ENCODE measurements at regions not wholly inside any gene's neighbourhood (a gene's known extent, or its start where the extent isn't known, plus 50 kb on each side); places are given as distances from the start of the nearest gene placed in this dataset.
"Not testable (repeated sequence)": the region's sequence is repeated elsewhere in the genome, so short reads cannot be mapped to it uniquely, and the experiment has no call there.

GRCh38 chr9:7560669-7561305 lies 238.8 kb downstream of the DMAC1 start:
- DNase-seq (ENCODE audit: low read depth) = no peak
- no peak overlapping the region for H3K4me3 ChIP-seq (ENCODE audit: low read depth, low read length)
- TF ChIP-seq CTCF (IDR thresholded peaks at IDR 0.05; ENCODE audit: insufficient read depth, low read depth, low read length, missing control alignments) = no peak

GRCh38 chr9:7554699-7555098 lies 244.9 kb downstream of the DMAC1 start:
- no peak overlapping the region for H3K4me3 ChIP-seq (ENCODE audit: low read depth, low read length)
- no peak for DNase-seq (ENCODE audit: low read depth)
- no peak for TF ChIP-seq CTCF (IDR thresholded peaks at IDR 0.05; ENCODE audit: insufficient read depth, low read depth, low read length, missing control alignments)

- H3K4me3 ChIP-seq (ENCODE audit: low read depth, low read length); DNase-seq (ENCODE audit: low read depth): not testable (repeated sequence)
These were observed 246.9 kb downstream of the DMAC1 start for GRCh38 chr9:7552706-7553105.

- DNase-seq (ENCODE audit: low read depth) = no peak
- no peak overlapping the region for H3K4me3 ChIP-seq (ENCODE audit: low read depth, low read length)
- TF ChIP-seq CTCF (IDR thresholded peaks at IDR 0.05; ENCODE audit: insufficient read depth, low read depth, low read length, missing control alignments) = no peak
These were observed 250.3 kb downstream of the DMAC1 start for GRCh38 chr9:7549249-7549648.

GRCh38 chr9:7546261-7546660 lies 253.3 kb downstream of the DMAC1 start:
- DNase-seq (ENCODE audit: low read depth) = no peak
- no peak overlapping the region for H3K4me3 ChIP-seq (ENCODE audit: low read depth, low read length)
- no peak for TF ChIP-seq CTCF (IDR thresholded peaks at IDR 0.05; ENCODE audit: insufficient read depth, low read depth, low read length, missing control alignments)

GRCh38 chr9:7545371-7546165 lies 254.0 kb downstream of the DMAC1 start:
- TF ChIP-seq CTCF (IDR thresholded peaks at IDR 0.05; ENCODE audit: insufficient read depth, low read depth, low read length, missing control alignments) = no peak
- H3K4me3 ChIP-seq (ENCODE audit: low read depth, low read length) = no peak overlapping the region
- no peak for DNase-seq (ENCODE audit: low read depth)

GRCh38 chr9:7542693-7543092 lies 256.9 kb downstream of the DMAC1 start:
- no peak for TF ChIP-seq CTCF (IDR thresholded peaks at IDR 0.05; ENCODE audit: insufficient read depth, low read depth, low read length, missing control alignments)

More at GRCh38 chr9:7542693-7543092, 256.9 kb downstream of the DMAC1 start:
- H3K4me3 ChIP-seq (ENCODE audit: low read depth, low read length) = no peak overlapping the region
- no peak for DNase-seq (ENCODE audit: low read depth)
